ENCODE measurements at regions not wholly inside any gene's neighbourhood (a gene's known extent, or its start where the extent isn't known, plus 50 kb on each side); places are given as distances from the start of the nearest gene placed in this dataset.
A peak's percentile ranks its signal among the peaks of the same experiment; 100 is the strongest.
"Not testable (repeated sequence)": the region's sequence is repeated elsewhere in the genome, so short reads cannot be mapped to it uniquely, and the experiment has no call there.

GRCh38 chr2:11072550-11072949, 82.7 kb upstream of the SLC66A3 start:
- no peak for DNase-seq (ENCODE audit: low read depth)

- DNase-seq (ENCODE audit: low read depth), result peak; percentile 31
Observed at GRCh38 chr2:11073251-11073650, 82.0 kb upstream of the SLC66A3 start.

- DNase-seq (ENCODE audit: low read depth), result peak; percentile 54
Observed at GRCh38 chr2:11073776-11074175, 81.5 kb upstream of the SLC66A3 start.

GRCh38 chr2:11074246-11074820, 80.9 kb upstream of the SLC66A3 start:
- no peak for DNase-seq (ENCODE audit: low read depth)

GRCh38 chr2:11075221-11075620, 80.0 kb upstream of the SLC66A3 start:
- DNase-seq (ENCODE audit: low read depth), result no peak

- no peak for DNase-seq (ENCODE audit: low read depth)
Observed at GRCh38 chr2:11077411-11077810, 77.9 kb upstream of the SLC66A3 start.

- DNase-seq (ENCODE audit: low read depth), result no peak
Observed at GRCh38 chr2:11079136-11079824, 76.0 kb upstream of the SLC66A3 start.

GRCh38 chr2:11080253-11081115, 74.8 kb upstream of the SLC66A3 start:
- DNase-seq (ENCODE audit: low read depth), result no peak

GRCh38 chr2:11082880-11083279, 72.4 kb upstream of the SLC66A3 start:
- DNase-seq (ENCODE audit: low read depth), result no peak

- not testable (repeated sequence) for DNase-seq (ENCODE audit: low read depth)
Observed at GRCh38 chr2:11088821-11089220, 66.4 kb upstream of the SLC66A3 start.

- no peak for DNase-seq (ENCODE audit: low read depth)
Observed at GRCh38 chr2:11090187-11090586, 65.1 kb upstream of the SLC66A3 start.

GRCh38 chr2:11092701-11093335, 62.4 kb upstream of the SLC66A3 start:
- DNase-seq (ENCODE audit: low read depth), result no peak

GRCh38 chr2:11093467-11093866, 61.8 kb upstream of the SLC66A3 start:
- DNase-seq (ENCODE audit: low read depth), result no peak

GRCh38 chr2:11094021-11094810, 61.1 kb upstream of the SLC66A3 start:
- DNase-seq (ENCODE audit: low read depth), result no peak

GRCh38 chr2:11096591-11096990, 58.7 kb upstream of the SLC66A3 start:
- DNase-seq (ENCODE audit: low read depth), result no peak

GRCh38 chr2:11097038-11097720, 58.1 kb upstream of the SLC66A3 start:
- peak; percentile 80 for DNase-seq (ENCODE audit: low read depth)

GRCh38 chr2:11097854-11098387, 57.3 kb upstream of the SLC66A3 start:
- DNase-seq (ENCODE audit: low read depth), result no peak

GRCh38 chr2:11099122-11100065, 55.9 kb upstream of the SLC66A3 start:
- DNase-seq (ENCODE audit: low read depth), result no peak

GRCh38 chr2:11100130-11100529, 55.1 kb upstream of the SLC66A3 start:
- no peak for DNase-seq (ENCODE audit: low read depth)
